Astrocyte (in vitro differentiated cells and primary cell): ENCODE measurements at regions not wholly inside any gene's neighbourhood (a gene's known extent, or its start where the extent isn't known, plus 50 kb on each side); places are given as distances from the start of the nearest gene placed in this dataset.
A peak's percentile ranks its signal among the peaks of the same experiment; 100 is the strongest.

ENCODE experiments used
- DNase-seq: peaks from one replicate; pipeline ENCODE4 v3.0.0-alpha.2; 2010; ENCODE audit warnings: low read depth
- FAIRE-seq: peaks from 2 replicates; lab custom pipeline; 2011; peaks lifted over from hg19 to GRCh38; lab: Jason Lieb, UNC
- H2AFZ ChIP-seq: 2 replicates; pipeline ENCODE4 v1.6.0; 2012; ENCODE audit warnings: low read depth, low read length, inconsistent platforms
- H3K27ac ChIP-seq: 2 replicates; pipeline ENCODE4 v1.5.1; 2011; ENCODE audit warnings: low read depth, low read length, inconsistent platforms
- H3K27me3 ChIP-seq: 2 replicates; pipeline ENCODE4 v1.6.0; 2011; ENCODE audit warnings: low read length, inconsistent platforms; ENCODE audit not compliant: insufficient read depth
- H3K36me3 ChIP-seq: 2 replicates; pipeline ENCODE4 v1.5.1; 2011; ENCODE audit warnings: low read length, inconsistent platforms; ENCODE audit not compliant: insufficient read depth
- H3K4me1 ChIP-seq: 2 replicates; pipeline ENCODE4 v1.5.1; 2011; ENCODE audit warnings: low read length, inconsistent platforms; ENCODE audit not compliant: insufficient read depth
- H3K4me2 ChIP-seq: 2 replicates; pipeline ENCODE4 v1.6.0; 2012; ENCODE audit warnings: low read length, inconsistent platforms
- H3K4me3 ChIP-seq: 2 replicates; pipeline ENCODE4 v1.5.1; 2011; ENCODE audit warnings: low read depth, mild to moderate bottlenecking, low read length, inconsistent platforms; ENCODE audit not compliant: insufficient read depth
- H3K79me2 ChIP-seq: 2 replicates; pipeline ENCODE4 v1.6.0; 2012; ENCODE audit warnings: mild to moderate bottlenecking, low read length, inconsistent platforms; ENCODE audit not compliant: insufficient read depth
- H3K9ac ChIP-seq: 2 replicates; pipeline ENCODE4 v1.6.0; 2012; ENCODE audit warnings: mild to moderate bottlenecking, low read length, inconsistent platforms
- H3K9me3 ChIP-seq: 2 replicates; pipeline ENCODE4 v1.5.1; 2012; ENCODE audit warnings: low read depth, mild to moderate bottlenecking, low read length, inconsistent platforms; ENCODE audit not compliant: insufficient read depth
- H4K20me1 ChIP-seq: 2 replicates; pipeline ENCODE4 v1.6.0; 2012; ENCODE audit warnings: low read length, inconsistent platforms; ENCODE audit not compliant: insufficient read depth
- H3K27ac Mint-ChIP-seq: one replicate; pipeline ENCODE4 v1.8.0; 2021; ENCODE audit warnings: mild to moderate bottlenecking, mixed read lengths; ENCODE audit not compliant: unreplicated experiment
- H3K27me3 Mint-ChIP-seq: one replicate; pipeline ENCODE4 v1.8.0; 2021; ENCODE audit warnings: low read depth, mixed read lengths; ENCODE audit not compliant: unreplicated experiment
- H3K36me3 Mint-ChIP-seq: one replicate; pipeline ENCODE4 v1.8.0; 2021; ENCODE audit warnings: low read depth, mixed read lengths; ENCODE audit not compliant: unreplicated experiment
- H3K4me1 Mint-ChIP-seq: one replicate; pipeline ENCODE4 v1.8.0; 2021; ENCODE audit warnings: low read depth, mixed read lengths; ENCODE audit not compliant: unreplicated experiment
- H3K4me3 Mint-ChIP-seq: one replicate; pipeline ENCODE4 v1.8.0; 2021; ENCODE audit warnings: mild to moderate bottlenecking, moderate library complexity, mixed read lengths; ENCODE audit not compliant: unreplicated experiment
- H3K9me3 Mint-ChIP-seq: one replicate; pipeline ENCODE4 v1.8.0; 2021; ENCODE audit warnings: mild to moderate bottlenecking, mixed read lengths; ENCODE audit not compliant: unreplicated experiment
- EZH2 ChIP-seq: IDR thresholded peaks from 2 replicates; pipeline ENCODE4 v1.6.1; 2012; ENCODE audit warnings: mild to moderate bottlenecking, low read length, inconsistent platforms; ENCODE audit not compliant: insufficient read depth
- TF ChIP-seq, protein P1 (sequence below): IDR thresholded peaks from 2 replicates; pipeline ENCODE4 v1.5.1; 2011; ENCODE audit warnings: low read depth, mild to moderate bottlenecking, inconsistent platforms, low read length, moderate library complexity; ENCODE audit not compliant: insufficient read depth

DNA sequence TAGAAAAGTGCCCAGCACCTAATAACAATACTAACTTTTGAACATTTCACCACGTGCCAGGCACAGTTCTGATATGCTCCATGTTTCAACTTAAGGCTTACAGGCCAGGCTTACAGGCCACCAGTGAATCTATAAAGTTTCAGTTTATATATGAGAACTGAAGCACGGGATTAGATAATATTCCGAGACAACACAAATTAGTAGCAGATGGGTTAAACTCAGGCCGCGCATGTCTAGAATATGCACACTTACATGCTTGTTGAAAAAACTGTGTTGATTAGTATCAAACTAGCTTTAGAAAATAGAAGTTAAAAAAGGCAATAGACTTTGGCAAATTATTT, 587.9 kb downstream of the MTRR start:
- no peaks in the 10 kb centered on the region for H3K4me1 ChIP-seq
- H3K36me3 ChIP-seq, result no peaks in the 10 kb centered on the region
- DNase-seq (no peak), FAIRE-seq (no peak)
- H3K27ac ChIP-seq, result peak overlapping the region; percentile 75
- Mint-ChIP-seq H3K4me3 (no peak overlapping the region), H3K36me3 (no peaks in the 10 kb centered on the region), H3K27me3 (no peaks in the 10 kb centered on the region), H3K4me1 (no peaks in the 10 kb centered on the region), H3K27ac (no peak overlapping the region), H3K9me3 (no peaks in the 10 kb centered on the region)
- H4K20me1 ChIP-seq, result peaks cover 7% of the 10 kb centered on the region
- no peaks in the 10 kb centered on the region for H3K9me3 ChIP-seq
- H3K4me3 ChIP-seq, result peak overlapping the region; percentile 19
- peaks cover 23% of the 10 kb centered on the region for H3K79me2 ChIP-seq
- H3K9ac ChIP-seq, result peak overlapping the region; percentile 68
- TF ChIP-seq, protein P1, sequence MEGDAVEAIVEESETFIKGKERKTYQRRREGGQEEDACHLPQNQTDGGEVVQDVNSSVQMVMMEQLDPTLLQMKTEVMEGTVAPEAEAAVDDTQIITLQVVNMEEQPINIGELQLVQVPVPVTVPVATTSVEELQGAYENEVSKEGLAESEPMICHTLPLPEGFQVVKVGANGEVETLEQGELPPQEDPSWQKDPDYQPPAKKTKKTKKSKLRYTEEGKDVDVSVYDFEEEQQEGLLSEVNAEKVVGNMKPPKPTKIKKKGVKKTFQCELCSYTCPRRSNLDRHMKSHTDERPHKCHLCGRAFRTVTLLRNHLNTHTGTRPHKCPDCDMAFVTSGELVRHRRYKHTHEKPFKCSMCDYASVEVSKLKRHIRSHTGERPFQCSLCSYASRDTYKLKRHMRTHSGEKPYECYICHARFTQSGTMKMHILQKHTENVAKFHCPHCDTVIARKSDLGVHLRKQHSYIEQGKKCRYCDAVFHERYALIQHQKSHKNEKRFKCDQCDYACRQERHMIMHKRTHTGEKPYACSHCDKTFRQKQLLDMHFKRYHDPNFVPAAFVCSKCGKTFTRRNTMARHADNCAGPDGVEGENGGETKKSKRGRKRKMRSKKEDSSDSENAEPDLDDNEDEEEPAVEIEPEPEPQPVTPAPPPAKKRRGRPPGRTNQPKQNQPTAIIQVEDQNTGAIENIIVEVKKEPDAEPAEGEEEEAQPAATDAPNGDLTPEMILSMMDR, result no peak
- no peak for TF ChIP-seq EZH2
- peak overlapping the region; percentile 61 for H2AFZ ChIP-seq
- peak overlapping the region; percentile 65 for H3K4me2 ChIP-seq
- H3K27me3 ChIP-seq, result no peaks in the 10 kb centered on the region

DNA sequence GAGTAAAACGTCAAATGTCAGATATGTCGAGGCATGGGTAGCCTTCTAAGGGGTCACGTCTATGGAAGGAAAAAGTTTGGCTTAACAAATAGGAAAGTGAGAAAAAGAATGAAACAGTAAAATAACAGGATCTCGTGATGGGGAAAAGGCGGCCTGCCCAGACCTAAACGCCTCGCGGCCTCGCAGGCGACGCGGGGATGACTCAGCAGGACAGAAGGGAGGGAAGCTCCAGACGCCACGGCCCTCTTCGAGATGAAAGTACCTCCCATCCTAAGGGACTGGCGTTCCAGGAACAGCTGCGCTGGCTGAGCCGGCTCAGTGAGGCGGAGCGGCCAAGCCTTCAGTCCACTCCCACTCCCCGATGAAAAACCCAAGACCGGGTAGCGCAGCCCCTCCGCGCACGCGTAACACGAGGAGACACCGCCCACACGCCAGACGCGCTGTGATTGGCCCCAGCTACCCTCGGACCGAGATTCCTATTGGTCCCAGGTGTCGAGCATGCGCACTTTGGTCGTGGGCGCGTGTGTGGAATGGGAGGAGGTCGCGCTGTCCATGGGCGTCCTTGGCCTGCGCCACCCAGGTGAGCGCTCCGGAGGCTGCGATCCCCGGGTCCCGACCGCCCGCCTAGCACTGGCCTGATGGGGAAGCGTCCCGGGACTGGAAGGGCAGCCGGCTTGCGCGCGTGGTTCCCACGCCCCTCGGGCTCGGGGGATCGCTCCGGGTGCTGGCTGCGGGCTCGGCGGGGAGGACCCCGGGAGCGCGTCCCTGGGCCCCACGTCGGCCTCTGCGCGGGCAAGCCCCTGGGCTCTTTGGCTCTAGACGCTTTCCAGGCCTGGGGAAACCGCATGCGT, 588.5 kb downstream of the MTRR start:
- no peaks in the 10 kb centered on the region for H3K36me3 ChIP-seq
- Mint-ChIP-seq H3K9me3 (no peaks in the 10 kb centered on the region), H3K27ac (no peak overlapping the region), H3K36me3 (no peaks in the 10 kb centered on the region), H3K4me1 (no peaks in the 10 kb centered on the region), H3K4me3 (no peak overlapping the region), H3K27me3 (no peaks in the 10 kb centered on the region)
- H2AFZ ChIP-seq, result peak overlapping the region; percentile 77
- no peak for FAIRE-seq
- peak overlapping the region; percentile 87 for H3K4me2 ChIP-seq
- H3K27ac ChIP-seq, result peak overlapping the region; percentile 78
- peak overlapping the region; percentile 86 for H3K9ac ChIP-seq
- TF ChIP-seq EZH2, result no peak
- TF ChIP-seq, protein P1, result no peak
- peaks cover 23% of the 10 kb centered on the region for H3K79me2 ChIP-seq
- peak overlapping the region; percentile 76 for H3K4me3 ChIP-seq
- peak; percentile 94 for DNase-seq
- peaks cover 7% of the 10 kb centered on the region for H4K20me1 ChIP-seq
- H3K4me1 ChIP-seq, result no peaks in the 10 kb centered on the region
- H3K27me3 ChIP-seq, result no peaks in the 10 kb centered on the region
- H3K9me3 ChIP-seq, result no peaks in the 10 kb centered on the region

DNA sequence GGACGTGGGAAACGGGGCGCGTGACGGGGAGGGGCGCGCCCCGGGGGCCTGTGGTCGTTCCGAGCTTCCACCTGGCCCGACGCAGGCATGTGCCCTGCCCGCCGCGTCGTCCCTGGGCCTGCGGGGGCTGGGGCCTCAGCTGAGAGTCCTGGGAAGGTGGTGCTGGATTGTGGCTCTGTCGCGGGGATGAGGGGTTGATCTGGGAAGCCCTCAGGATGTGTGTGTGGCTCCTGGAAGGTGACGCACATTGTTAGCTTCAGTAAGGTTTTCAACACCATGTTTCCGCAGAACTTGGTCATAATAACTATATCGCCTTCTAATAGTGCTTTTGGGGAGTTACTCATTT, 589.1 kb downstream of the MTRR start:
- Histone ChIP-seq H3K4me3 (peak overlapping the region; percentile 76), H4K20me1 (peaks cover 7% of the 10 kb centered on the region), H3K9ac (peak overlapping the region; percentile 86), H2AFZ (peak overlapping the region; percentile 77), H3K9me3 (no peaks in the 10 kb centered on the region), H3K27ac (peak overlapping the region; percentile 78), H3K27me3 (no peaks in the 10 kb centered on the region), H3K36me3 (no peaks in the 10 kb centered on the region), H3K79me2 (peaks cover 23% of the 10 kb centered on the region), H3K4me2 (peak overlapping the region; percentile 87), H3K4me1 (no peaks in the 10 kb centered on the region)
- Mint-ChIP-seq H3K27me3 (no peaks in the 10 kb centered on the region), H3K4me1 (no peaks in the 10 kb centered on the region), H3K9me3 (no peaks in the 10 kb centered on the region), H3K36me3 (no peaks in the 10 kb centered on the region), H3K27ac (no peak overlapping the region), H3K4me3 (no peak overlapping the region)
- DNase-seq, result peak; percentile 18
- FAIRE-seq, result no peak
- TF ChIP-seq EZH2, result no peak
- TF ChIP-seq, protein P1, result no peak
